Erythroblast (primary cell): ENCODE measurements at regions not wholly inside any gene's neighbourhood (a gene's known extent, or its start where the extent isn't known, plus 50 kb on each side); places are given as distances from the start of the nearest gene placed in this dataset.

Experiments
- DNase-seq, 2 experiments: peaks; one replicate each; lab custom pipeline; 2025; lab: John Stamatoyannopoulos, UW
- GATA1 ChIP-seq: IDR thresholded peaks from 2 replicates; pipeline ENCODE4 v1.6.1; 2011; ENCODE audit warnings: low read depth, mild to moderate bottlenecking, control low read depth, low read length, moderate library complexity
- POLR2A ChIP-seq: IDR thresholded peaks from 2 replicates; pipeline ENCODE4 v1.6.1; 2011; ENCODE audit warnings: mild to moderate bottlenecking, low read length

DNA sequence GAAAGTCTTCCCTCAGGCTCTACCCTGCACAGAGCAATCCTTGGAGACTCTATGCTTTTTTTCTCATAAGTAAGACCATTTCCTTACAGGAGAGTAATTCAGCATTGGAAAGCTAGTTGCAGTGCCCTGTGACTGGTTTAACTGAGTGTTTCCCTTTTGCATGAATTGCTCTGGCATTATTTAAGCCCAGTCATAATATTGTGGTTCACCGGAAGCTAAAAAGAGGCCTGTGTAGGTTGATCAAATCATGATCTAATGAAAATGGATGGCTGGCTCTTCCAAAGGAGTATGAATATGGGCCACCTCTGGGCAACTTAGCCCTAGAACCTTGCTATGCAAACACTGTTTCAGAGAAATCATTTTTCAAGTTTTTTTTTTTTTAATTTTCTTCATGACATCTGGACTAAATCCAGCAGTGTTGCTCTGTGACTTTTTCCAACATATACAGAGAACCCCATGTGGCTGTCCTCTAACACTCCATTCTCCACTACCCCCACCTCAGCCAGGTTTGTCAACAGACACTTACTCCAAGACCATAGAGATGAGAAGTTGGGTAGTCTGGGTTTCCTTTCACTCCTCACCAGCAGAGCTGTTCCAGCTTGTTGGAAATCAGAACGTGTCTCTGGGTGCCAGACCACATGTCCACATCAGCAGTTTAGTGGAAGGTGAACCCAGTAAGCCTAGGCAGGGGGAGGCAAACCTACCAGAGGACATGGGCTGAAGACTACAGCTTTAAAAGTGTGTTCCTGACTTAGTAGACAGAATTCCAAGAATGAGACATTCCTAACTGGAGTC lies 175.2 kb upstream of the SLC14A2 start:
- no peak for TF ChIP-seq POLR2A
- no peak for TF ChIP-seq GATA1
- no peak for DNase-seq

DNA sequence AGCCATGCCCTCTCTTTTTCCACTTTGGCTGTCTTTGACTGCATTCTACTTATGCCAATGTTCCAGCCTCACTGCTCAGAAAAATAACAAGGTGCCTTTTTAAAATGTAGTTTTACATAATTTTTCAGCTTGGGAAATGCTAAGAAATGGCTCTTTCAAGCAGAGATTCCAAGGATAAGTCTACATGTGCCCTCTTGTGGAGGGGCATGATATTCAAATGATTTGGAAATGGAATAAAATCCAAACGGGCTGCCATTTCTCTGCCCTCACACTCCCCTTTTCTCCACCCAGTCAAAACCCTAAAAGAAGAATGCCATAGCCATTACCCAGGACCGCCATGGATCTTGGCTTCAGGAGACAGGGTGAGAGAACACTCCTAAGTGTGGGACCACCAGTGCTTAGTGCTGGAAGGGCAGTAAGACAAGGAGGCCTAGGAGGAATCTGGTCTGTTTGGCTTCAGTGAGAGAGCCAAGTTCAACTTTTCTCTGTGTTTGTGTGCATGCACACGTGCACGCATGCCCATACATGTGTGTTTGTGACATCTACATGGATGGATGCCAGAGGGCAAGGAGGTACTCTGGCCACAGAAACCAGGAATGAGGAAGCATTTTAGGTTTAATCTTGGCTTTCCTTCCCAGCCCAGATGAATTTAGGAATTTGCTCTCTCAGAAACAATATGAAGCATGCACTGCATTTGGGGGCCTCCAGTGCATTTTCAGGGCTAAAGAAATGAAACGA lies 174.0 kb upstream of the SLC14A2 start:
- DNase-seq: no peak
- TF ChIP-seq GATA1 (no peak), POLR2A (no peak)

DNA sequence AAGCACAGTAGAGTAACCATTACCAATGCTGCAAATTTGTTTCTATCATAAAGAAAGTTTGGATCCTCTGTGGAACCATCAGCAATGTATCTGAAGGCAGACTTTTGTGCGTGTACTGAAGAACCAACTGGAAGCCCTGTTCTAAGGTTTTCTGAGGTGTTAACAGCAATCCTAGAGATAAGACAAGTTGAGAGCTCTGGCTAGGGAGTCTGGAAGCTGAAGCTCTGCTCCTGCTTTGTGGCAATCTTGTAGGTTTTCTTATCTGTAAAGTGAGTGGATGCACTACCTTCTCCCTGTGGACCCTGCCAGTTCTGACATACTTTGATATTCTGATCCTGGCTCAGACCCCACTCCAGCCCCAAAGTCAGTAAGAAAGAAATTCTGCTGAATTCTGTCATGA lies 171.2 kb upstream of the SLC14A2 start:
- no peak for DNase-seq
- TF ChIP-seq POLR2A (no peak), GATA1 (no peak)

DNA sequence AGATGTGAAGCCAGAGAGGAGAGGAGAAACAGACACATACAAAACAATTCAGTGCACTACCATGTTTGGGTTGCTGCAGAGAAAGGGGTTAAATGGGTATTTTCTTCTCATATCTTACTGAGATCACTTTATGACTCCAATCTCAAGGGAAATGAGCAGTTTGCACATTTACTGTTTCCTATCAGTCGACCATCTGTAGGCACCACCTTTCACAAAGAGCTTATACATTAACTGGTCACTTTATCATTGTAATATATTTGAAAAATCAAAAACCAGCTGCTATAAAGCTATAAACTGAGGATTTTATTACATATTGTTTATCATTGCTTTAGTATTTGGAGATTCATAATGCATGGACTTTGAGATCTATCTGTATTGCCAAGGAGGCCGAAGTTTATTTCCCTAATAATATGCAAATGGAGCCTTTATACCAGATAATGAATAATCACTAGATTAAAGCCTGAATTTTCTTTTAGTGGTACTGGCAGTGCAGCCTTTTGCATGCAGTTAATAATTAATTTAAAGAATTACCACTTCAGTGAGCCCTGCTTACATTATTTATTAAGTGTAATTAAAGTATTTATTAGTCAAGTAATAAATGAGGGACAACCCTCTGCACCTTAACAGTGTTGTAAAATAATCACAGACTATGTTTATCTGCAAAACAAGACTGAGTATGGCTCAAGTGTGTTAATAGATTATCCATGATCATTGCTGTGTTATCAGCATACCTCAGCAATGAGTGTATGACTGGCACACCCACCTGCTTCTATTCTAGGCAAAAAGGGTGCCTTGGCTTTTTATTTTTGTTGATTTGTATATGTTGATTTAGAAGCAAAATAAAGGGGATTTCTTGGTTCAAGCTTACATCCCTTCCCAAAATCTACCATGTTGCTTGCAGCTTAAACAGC lies 167.7 kb upstream of the SLC14A2 start:
- TF ChIP-seq POLR2A: no peak
- no peak for TF ChIP-seq GATA1

DNA sequence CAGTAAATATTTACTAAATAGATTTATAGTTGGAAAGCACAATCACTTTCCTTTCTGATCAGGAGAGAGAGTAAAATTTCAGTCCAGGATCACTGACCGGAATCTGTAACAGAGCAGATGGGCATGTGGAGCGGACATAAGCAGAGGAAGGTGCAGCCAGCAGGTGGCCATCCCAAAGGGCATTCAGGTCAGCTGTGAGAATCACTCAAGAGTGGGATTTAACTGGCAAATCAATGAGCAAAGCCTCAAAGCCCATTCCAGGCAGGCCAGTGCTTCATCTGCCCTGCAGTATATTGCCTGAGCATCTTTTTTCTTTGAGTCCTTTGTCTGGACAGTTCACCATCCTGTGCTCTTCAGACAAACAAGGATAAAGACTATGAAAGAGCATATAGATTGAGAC lies 166.4 kb upstream of the SLC14A2 start:
- DNase-seq: no peak

More for the DNA sequence above, 167.7 kb upstream of the SLC14A2 start:
- peak in 1 of 2 experiments; percentile 57 for DNase-seq

DNA sequence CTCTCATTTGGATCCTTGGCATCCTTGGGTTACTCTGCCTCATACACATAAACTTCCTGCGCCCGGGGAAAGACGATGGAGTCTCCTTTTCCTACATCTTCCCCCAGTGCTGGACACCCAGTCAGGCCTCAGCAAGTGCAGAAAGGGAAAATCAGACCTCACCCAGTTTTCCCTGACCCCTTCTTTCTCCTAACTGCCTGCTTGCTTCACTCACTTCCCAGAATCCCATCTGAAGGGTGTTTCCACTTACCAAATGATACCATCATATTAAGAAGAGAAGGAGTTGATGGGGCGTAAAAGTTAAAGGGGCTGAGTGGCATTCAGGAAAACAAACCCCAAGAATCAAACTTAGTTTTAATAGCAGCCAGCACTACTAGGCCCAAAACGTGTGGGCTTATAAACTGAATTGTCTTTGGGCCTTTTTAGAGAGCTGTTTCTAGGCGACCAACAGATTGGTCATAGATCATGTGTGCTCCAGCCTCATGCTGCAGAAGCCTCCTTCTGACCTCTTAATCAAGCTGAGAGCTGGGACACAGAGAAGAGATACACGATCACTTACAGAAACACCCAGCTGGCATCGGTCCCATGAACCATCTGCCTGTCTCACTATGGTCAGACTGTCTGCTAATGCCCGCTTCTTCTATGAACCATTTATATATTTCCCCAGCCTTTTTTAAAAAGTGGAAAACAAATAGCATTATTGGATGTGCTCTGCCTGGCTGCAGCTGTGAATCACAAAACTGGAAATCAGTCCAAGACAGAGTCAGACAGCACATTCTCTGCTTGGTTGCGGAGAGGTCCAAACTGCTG lies 165.7 kb upstream of the SLC14A2 start:
- TF ChIP-seq GATA1 (no peak), POLR2A (no peak)
- DNase-seq: peak in 1 of 2 experiments; percentile 57

More for the DNA sequence above, 166.4 kb upstream of the SLC14A2 start:
- TF ChIP-seq POLR2A: no peak

DNA sequence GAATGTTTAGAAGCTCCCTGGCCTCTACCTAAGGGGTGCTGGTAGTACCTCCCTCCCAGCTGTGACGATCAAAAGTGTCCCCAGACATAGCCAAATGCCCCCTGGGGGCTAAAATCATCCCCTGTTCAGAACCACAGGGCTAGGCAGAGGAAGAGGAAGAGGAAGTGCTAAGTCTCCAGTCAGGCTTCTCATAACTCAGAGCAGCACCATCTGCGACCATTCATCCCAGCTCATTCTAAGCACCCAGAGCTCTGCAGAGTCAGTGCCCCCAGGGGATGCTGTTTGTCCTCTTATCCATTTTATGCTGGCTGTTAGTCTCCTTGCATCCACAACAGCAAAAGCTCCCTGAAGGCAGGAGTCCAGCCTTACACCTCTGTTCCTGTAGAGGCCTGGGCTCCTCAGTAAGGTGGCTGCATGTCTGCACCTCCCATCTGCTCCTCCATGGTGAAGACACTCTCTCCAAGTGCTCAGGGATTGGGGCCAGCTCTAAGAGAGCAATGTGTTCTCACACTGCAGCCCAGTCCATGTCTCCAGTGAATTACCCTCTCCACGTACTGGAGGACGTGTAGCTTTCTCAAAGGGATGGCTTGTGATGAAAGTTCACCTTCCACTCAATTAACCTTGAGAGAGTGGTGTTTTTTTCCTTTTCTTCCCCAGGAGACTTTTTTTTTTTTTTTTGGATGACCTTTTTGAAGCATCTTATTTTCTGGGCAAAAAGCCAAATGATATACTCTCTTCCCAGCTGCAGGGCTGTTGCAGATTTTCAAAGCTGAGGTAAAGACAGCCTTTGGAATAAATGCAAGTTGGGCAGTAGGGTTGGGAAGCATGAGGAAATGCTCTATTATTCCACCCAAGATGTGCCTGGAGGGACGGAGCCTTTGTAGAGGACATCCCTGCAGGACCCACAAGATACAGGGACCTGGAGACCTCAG lies 158.9 kb upstream of the SLC14A2 start:
- TF ChIP-seq POLR2A (no peak), GATA1 (no peak)
- DNase-seq: no peak

DNA sequence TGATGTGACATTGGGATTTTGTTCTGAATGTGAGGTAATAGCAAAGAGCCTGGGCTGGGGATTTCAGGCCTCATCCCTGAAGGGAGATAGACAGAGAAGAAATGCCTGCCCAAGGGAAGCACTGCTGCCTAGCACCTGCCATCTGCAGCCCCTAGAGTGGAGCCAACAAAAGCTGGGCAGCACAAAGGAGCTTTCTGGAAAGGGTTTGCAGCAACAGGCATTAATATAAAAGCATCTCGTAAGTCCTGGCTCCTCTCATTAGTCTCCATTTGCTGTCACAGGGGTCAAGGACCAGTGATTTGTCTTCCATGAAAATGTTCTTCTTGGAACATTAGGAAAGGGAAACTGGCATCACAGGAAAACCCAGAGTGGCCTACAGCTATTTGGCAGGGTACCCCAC lies 157.2 kb upstream of the SLC14A2 start:
- DNase-seq: no peak
- no peak for TF ChIP-seq GATA1
- no peak for TF ChIP-seq POLR2A

DNA sequence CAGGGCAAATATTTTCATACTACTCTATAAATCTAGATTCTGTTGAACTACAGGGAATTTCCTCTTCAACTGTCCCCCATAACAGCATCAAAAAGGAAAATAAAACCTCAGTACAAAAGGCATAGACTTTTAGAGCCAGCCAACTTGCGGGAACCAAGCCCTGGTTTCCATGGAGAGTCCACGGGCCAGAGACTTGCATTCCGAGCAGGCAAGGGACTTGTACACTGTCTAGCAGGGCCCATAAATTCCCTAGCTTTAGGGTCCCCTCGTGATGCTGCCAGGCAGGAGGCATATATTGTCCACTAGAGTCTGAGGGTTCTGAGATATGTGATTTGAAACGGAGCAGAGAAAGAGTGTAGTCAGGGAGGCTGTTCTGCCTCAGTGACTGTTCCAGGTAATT lies 153.1 kb upstream of the SLC14A2 start:
- no peak for DNase-seq
- TF ChIP-seq POLR2A (no peak), GATA1 (no peak)

DNA sequence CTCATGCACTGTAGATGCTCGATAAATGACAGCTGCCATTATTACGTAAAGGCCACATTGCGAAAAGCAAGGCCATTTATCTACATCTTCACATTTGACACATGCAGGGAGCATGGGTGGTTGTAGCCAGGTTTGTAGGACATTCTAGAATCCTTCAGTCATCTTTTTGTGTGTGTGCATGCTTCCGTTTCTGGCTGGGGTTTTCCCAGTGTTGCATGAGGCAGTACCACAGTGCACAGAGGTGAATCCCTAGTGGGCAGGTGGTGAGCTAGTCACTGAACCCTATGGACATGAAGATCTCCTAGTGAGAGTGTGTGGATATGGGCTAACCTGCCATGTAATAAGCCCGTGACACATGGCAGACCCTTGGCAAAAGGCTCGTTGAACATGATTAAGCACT lies 151.8 kb upstream of the SLC14A2 start:
- TF ChIP-seq POLR2A: no peak
- TF ChIP-seq GATA1: no peak
- DNase-seq: no peak

DNA sequence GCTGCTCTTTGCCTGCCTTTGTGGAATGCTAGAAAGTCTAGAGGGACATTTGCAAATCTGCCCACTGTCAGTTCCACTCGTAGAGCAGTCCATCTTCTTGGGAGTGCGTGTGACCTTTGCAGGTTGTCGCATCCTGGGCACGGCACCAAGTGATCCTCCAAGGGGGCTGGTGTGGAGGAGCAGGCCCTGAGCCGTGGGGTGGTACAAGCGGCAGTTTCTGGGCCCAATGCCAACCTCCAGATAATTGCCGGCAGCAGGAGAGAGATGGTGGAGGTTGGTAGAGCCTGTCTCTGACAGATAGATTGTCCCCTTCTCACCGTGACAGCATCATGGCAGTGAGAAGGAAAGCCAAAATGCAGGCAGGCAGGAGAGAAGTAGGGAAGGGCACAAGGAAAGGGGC lies 150.7 kb upstream of the SLC14A2 start:
- no peak for DNase-seq
- TF ChIP-seq GATA1 (no peak), POLR2A (no peak)

DNA sequence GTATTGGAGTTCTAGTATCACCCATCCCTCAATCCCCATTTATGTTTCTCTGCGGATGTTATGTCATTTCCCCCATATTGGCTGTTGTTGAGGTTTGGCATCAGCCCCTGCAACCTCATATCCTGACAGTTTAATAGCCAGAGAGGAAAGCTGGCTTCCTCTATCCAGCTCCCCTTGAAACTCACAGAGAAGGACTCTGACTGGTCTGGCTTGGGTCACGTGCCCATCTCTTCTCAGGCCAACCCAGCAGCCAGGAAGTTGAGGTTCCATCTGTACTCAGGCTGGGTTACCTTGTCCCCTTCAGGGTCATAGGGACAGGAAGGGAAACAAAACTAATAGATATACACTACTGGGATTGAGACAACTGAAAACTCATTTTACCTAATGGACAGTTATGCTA lies 148.0 kb upstream of the SLC14A2 start:
- no peak for DNase-seq
- TF ChIP-seq GATA1 (no peak), POLR2A (no peak)
